OCI-LY1 (cell line): ENCODE measurements at regions not wholly inside any gene's neighbourhood (a gene's known extent, or its start where the extent isn't known, plus 50 kb on each side); places are given as distances from the start of the nearest gene placed in this dataset.

Source experiments
- EZH2 ChIP-seq: fragments of 200-600 bp; sonication (generic), shearing (Covaris generic); IDR thresholded peaks from 2 replicates; pipeline ENCODE4 v1.8.0; 2017; ENCODE audit warnings: borderline replicate concordance, mixed run types, mild to moderate bottlenecking, antibody characterized with exemption, low read length, moderate library complexity, mixed read lengths
- TF ChIP-seq, protein P1 (sequence below): fragments of 200-600 bp; sonication (generic), shearing (Covaris generic); IDR thresholded peaks from 2 replicates; pipeline ENCODE4 v1.5.1; 2017; ENCODE audit warnings: mild to moderate bottlenecking, antibody characterized with exemption, low read length, moderate library complexity, mixed read lengths

DNA sequence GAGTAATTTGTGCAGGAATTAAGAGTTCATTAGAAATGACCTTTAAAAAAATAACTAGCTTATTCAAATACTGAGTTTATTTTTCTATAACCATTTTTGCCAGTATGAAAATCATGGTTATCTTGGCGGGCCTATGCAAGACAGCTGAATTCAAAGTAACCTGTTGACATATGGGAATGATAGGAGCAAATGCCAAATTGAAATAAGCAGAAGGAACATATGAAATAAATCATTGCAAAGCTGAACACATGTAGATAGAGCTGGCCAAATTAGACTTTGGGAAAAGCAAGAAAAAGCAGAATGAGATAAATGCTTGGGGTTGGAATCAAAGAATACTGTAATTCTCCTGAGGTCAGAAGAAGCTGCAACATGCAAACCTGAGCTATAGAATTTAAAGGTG is 372.5 kb downstream of the ADAMTS20 start:
- TF ChIP-seq, protein P1, sequence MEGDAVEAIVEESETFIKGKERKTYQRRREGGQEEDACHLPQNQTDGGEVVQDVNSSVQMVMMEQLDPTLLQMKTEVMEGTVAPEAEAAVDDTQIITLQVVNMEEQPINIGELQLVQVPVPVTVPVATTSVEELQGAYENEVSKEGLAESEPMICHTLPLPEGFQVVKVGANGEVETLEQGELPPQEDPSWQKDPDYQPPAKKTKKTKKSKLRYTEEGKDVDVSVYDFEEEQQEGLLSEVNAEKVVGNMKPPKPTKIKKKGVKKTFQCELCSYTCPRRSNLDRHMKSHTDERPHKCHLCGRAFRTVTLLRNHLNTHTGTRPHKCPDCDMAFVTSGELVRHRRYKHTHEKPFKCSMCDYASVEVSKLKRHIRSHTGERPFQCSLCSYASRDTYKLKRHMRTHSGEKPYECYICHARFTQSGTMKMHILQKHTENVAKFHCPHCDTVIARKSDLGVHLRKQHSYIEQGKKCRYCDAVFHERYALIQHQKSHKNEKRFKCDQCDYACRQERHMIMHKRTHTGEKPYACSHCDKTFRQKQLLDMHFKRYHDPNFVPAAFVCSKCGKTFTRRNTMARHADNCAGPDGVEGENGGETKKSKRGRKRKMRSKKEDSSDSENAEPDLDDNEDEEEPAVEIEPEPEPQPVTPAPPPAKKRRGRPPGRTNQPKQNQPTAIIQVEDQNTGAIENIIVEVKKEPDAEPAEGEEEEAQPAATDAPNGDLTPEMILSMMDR, result no peak
- TF ChIP-seq EZH2, result no peak
